ENCODE measurements at regions not wholly inside any gene's neighbourhood (a gene's known extent, or its start where the extent isn't known, plus 50 kb on each side); places are given as distances from the start of the nearest gene placed in this dataset.

GRCh38 chr10:78260680-78261079 lies 227.0 kb downstream of the RPS24 start:
- Histone ChIP-seq H3K9me3 (no peaks in the 10 kb centered on the region), H3K4me1 (peaks cover 3% of the 10 kb centered on the region), H3K4me3 (no peak overlapping the region), H3K36me3 (ENCODE audit: low read depth, missing control alignments) (no peaks in the 10 kb centered on the region), H3K27ac (no peak overlapping the region), H3K27me3 (no peaks in the 10 kb centered on the region)
- 97 to 98% methylated on average over 2 of the region's 2 CpGs for WGBS, 2 donors
- DNase-seq, result no peak
- intact Hi-C loops (cut with DNase I; ENCODE audit: low total_unique reads), result no loop called here
- TF ChIP-seq CTCF (IDR thresholded peaks at IDR 0.05) (no peak), POLR2A (IDR thresholded peaks at IDR 0.05) (no peak)

- no peak for DNase-seq
- intact Hi-C loops (cut with DNase I; ENCODE audit: low total_unique reads), result no loop called here
- 92 to 94% methylated on average over 4 of the region's 4 CpGs for WGBS, 2 donors
- no peaks in the 10 kb centered on the region for H3K9me3 ChIP-seq
- H3K27me3 ChIP-seq, result no peaks in the 10 kb centered on the region
- peaks cover 3% of the 10 kb centered on the region for H3K4me1 ChIP-seq
- H3K36me3 ChIP-seq (ENCODE audit: low read depth, missing control alignments), result no peaks in the 10 kb centered on the region
- TF ChIP-seq CTCF (IDR thresholded peaks at IDR 0.05) (no peak), POLR2A (IDR thresholded peaks at IDR 0.05) (no peak)
- H3K4me3 ChIP-seq, result no peak overlapping the region
- H3K27ac ChIP-seq, result no peak overlapping the region
Measured at GRCh38 chr10:78261291-78261690, 227.6 kb downstream of the RPS24 start.

GRCh38 chr10:78262860-78263259 lies 229.2 kb downstream of the RPS24 start:
- 97 to 98% methylated on average over 8 of the region's 8 CpGs for WGBS, 2 donors
- H3K27ac ChIP-seq, result no peak overlapping the region
- H3K4me1 ChIP-seq, result peaks cover 3% of the 10 kb centered on the region
- no peak for DNase-seq
- no peak overlapping the region for H3K4me3 ChIP-seq
- intact Hi-C loops (cut with DNase I; ENCODE audit: low total_unique reads), result no loop called here
- TF ChIP-seq CTCF (IDR thresholded peaks at IDR 0.05) (no peak), POLR2A (IDR thresholded peaks at IDR 0.05) (no peak)
- H3K27me3 ChIP-seq, result no peaks in the 10 kb centered on the region
- no peaks in the 10 kb centered on the region for H3K9me3 ChIP-seq
- no peaks in the 10 kb centered on the region for H3K36me3 ChIP-seq (ENCODE audit: low read depth, missing control alignments)

GRCh38 chr10:78263521-78263988 lies 229.9 kb downstream of the RPS24 start:
- H3K27me3 ChIP-seq, result no peaks in the 10 kb centered on the region
- 90 to 96% methylated on average over 5 of the region's 5 CpGs for whole genome bisulfite sequencing, 2 donors

More at GRCh38 chr10:78263521-78263988, 229.9 kb downstream of the RPS24 start:
- Histone ChIP-seq H3K36me3 (ENCODE audit: low read depth, missing control alignments) (no peaks in the 10 kb centered on the region), H3K4me1 (peaks cover 3% of the 10 kb centered on the region), H3K9me3 (no peaks in the 10 kb centered on the region), H3K27ac (no peak overlapping the region), H3K4me3 (no peak overlapping the region)
- intact Hi-C loops (cut with DNase I; ENCODE audit: low total_unique reads), result no loop called here
- TF ChIP-seq CTCF (IDR thresholded peaks at IDR 0.05) (no peak), POLR2A (IDR thresholded peaks at IDR 0.05) (no peak)
- no peak for DNase-seq

All from testis (tissue), 2 donors.